MCF 10A (cell line): ENCODE measurements at regions not wholly inside any gene's neighbourhood (a gene's known extent, or its start where the extent isn't known, plus 50 kb on each side); places are given as distances from the start of the nearest gene placed in this dataset.

Experiments
- BruUV-seq: library from RNA; stranded (reverse); fragments of 400-500 nt; replicated peaks from 2 replicates; lab custom pipeline; 2021; lab: Mats Ljungman, UMichigan
- CTCF ChIA-PET: fragments of 300-600 bp; sonication (Branson Sonifier 250); formaldehyde crosslinking; extraction: SDS; loops from one replicate; lab custom pipeline; 2021; ENCODE audit warnings: antibody characterized with exemption, inconsistent platforms; lab: Yijun Ruan, JAX
- POLR2A ChIA-PET: fragments of 300-600, 350-650 bp; sonication (Branson Sonifier 250); formaldehyde crosslinking; extraction: SDS; loops from one replicate; lab custom pipeline; 2020; ENCODE audit warnings: antibody characterized with exemption, inconsistent platforms; lab: Yijun Ruan, JAX
- DNase-seq: peaks from one replicate; pipeline ENCODE4 v3.0.0-alpha.2; 2018; ENCODE audit not compliant: unreplicated experiment
- H3K27ac Mint-ChIP-seq: one replicate; pipeline ENCODE4 v1.8.0; 2022; ENCODE audit warnings: mild to moderate bottlenecking, low read depth, mixed read lengths; ENCODE audit not compliant: unreplicated experiment
- H3K27me3 Mint-ChIP-seq: one replicate; pipeline ENCODE4 v1.8.0; 2022; ENCODE audit warnings: mixed read lengths; ENCODE audit not compliant: insufficient read depth, unreplicated experiment
- H3K36me3 Mint-ChIP-seq: one replicate; pipeline ENCODE4 v1.8.0; 2022; ENCODE audit warnings: mild to moderate bottlenecking, moderate library complexity, mixed read lengths; ENCODE audit not compliant: insufficient read depth, unreplicated experiment
- H3K4me1 Mint-ChIP-seq: one replicate; pipeline ENCODE4 v1.8.0; 2022; ENCODE audit warnings: mixed read lengths; ENCODE audit not compliant: insufficient read depth, unreplicated experiment
- H3K4me3 Mint-ChIP-seq: one replicate; pipeline ENCODE4 v1.8.0; 2022; ENCODE audit warnings: mild to moderate bottlenecking, moderate library complexity, mixed read lengths; ENCODE audit not compliant: unreplicated experiment
- H3K9me3 Mint-ChIP-seq: one replicate; pipeline ENCODE4 v1.8.0; 2022; ENCODE audit warnings: mixed read lengths; ENCODE audit not compliant: unreplicated experiment
- intact Hi-C: fragments of 100-400 bp; cut with micrococcal nuclease; formaldehyde crosslinking; loops from 2 replicates; pipeline ENCODE4 v1.14.1; 2022
- TF ChIP-seq, protein P1 (sequence below): fragments of 200-600 bp; IDR thresholded peaks from one replicate; pipeline ENCODE4 v1.8.0; 2022; ENCODE audit warnings: antibody characterized with exemption, mild to moderate bottlenecking; ENCODE audit not compliant: unreplicated experiment

DNA sequence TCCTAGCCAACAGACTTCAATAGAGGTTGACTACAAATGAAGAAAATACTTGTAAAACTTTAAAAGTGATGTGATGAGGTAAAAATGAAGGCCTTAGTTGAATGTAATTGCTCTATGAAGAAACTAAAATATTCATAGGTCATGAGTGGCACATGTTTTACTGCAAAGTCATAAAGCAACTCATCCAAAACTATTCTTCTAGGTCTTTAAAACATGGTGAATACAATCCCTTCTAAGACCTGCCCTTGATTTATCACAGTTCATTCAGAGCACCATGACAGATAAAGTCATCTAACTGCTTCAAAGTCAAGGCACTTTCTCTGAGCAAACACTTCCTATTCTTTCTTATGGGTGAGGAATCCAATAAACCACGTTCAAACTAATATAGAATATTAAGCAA, 713.5 kb downstream of the SORCS1 start:
- BruUV-seq = no TSS peak
- Mint-ChIP-seq H3K27ac (no peak overlapping the region), H3K4me3 (no peak overlapping the region), H3K4me1 (no peaks in the 10 kb centered on the region), H3K27me3 (no peaks in the 10 kb centered on the region), H3K9me3 (no peaks in the 10 kb centered on the region), H3K36me3 (no peaks in the 10 kb centered on the region)
- POLR2A ChIA-PET = no interaction called here
- TF ChIP-seq, protein P1, sequence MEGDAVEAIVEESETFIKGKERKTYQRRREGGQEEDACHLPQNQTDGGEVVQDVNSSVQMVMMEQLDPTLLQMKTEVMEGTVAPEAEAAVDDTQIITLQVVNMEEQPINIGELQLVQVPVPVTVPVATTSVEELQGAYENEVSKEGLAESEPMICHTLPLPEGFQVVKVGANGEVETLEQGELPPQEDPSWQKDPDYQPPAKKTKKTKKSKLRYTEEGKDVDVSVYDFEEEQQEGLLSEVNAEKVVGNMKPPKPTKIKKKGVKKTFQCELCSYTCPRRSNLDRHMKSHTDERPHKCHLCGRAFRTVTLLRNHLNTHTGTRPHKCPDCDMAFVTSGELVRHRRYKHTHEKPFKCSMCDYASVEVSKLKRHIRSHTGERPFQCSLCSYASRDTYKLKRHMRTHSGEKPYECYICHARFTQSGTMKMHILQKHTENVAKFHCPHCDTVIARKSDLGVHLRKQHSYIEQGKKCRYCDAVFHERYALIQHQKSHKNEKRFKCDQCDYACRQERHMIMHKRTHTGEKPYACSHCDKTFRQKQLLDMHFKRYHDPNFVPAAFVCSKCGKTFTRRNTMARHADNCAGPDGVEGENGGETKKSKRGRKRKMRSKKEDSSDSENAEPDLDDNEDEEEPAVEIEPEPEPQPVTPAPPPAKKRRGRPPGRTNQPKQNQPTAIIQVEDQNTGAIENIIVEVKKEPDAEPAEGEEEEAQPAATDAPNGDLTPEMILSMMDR = no peak
- no peak for DNase-seq
- intact Hi-C loops = no loop called here
- CTCF ChIA-PET = no interaction called here

DNA sequence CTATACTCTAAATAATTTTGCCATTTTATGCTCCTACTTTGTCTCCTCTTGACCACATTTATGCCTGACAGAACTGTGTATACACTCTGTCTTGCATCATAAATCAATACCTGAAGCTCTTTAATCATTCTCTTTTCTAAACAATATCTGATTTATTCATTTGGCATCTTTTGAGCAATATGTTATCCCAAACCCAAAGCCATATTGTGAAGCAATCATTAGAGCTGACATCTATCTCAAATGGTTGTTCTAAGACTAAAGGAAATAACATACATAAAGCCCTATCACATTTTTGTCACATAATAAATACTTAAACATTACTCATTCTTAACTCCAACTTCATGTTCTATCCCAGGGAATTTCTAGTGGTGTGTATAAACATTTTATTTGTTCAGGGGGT, 717.6 kb downstream of the SORCS1 start:
- TF ChIP-seq, protein P1 = no peak
- no peaks in the 10 kb centered on the region for H3K36me3 Mint-ChIP-seq
- BruUV-seq = no TSS peak
- ChIA-PET CTCF (interaction anchor here (0.6 kb wide), 1 partner anchor 142 kb away, joined by 3 read pairs; no protein-coding TSS in a partner anchor), POLR2A (no interaction called here)
- H3K4me3 Mint-ChIP-seq = no peak overlapping the region
- H3K9me3 Mint-ChIP-seq = no peaks in the 10 kb centered on the region
- no peak overlapping the region for H3K27ac Mint-ChIP-seq
- H3K27me3 Mint-ChIP-seq = no peaks in the 10 kb centered on the region
- intact Hi-C loops = no loop called here
- no peak for DNase-seq
- H3K4me1 Mint-ChIP-seq = no peaks in the 10 kb centered on the region

DNA sequence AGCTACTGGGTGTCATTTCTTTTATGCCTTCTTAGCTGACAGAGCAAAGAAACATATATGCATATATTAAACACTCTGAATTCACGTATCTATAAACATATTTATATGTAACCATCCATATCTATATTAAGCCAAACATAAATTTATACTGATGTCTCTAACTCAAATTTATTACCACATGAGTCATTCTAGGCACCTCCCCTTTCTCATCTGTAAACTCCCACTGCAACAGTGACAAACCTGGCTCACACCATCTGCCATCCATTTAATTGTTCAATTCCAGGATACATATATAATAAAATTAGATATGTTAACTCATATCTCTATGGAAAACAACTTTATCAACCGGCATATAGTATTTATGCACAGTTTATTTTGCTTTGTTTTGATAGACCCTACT, 722.3 kb downstream of the SORCS1 start:
- H3K27ac Mint-ChIP-seq = no peak overlapping the region
- no peaks in the 10 kb centered on the region for H3K9me3 Mint-ChIP-seq
- BruUV-seq = no TSS peak
- intact Hi-C loops = no loop called here
- CTCF ChIA-PET = interaction anchor here (1.3 kb wide), 1 partner anchor 15 kb away, joined by 5 read pairs; no protein-coding TSS in a partner anchor
- POLR2A ChIA-PET = interaction anchor here (1.4 kb wide), 1 partner anchor 36 kb away, joined by 3 read pairs; no protein-coding TSS in a partner anchor
- H3K4me1 Mint-ChIP-seq = peaks cover 14% of the 10 kb centered on the region
- peak; percentile 23 for DNase-seq
- H3K4me3 Mint-ChIP-seq = no peak overlapping the region
- H3K27me3 Mint-ChIP-seq = no peaks in the 10 kb centered on the region
- no peaks in the 10 kb centered on the region for H3K36me3 Mint-ChIP-seq
- TF ChIP-seq, protein P1 = no peak

DNA sequence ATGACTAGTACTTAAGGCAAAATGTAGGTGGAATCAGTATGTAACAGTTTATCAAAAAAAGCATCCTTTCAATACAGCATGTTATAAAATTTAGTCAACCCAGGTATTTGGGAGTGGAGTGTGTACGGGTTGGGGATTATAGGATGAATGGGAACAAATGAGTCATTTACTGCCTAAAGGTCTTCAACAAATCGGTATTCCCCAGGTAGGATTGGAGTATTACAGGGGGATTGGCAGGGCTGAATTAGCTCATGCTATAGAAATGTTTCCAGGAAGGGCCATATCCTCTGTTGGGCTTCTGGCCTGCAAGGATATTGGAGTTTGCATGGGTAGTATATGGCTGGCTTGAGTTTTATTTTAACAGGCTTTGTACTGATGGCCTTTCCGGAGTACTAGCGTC, 723.7 kb downstream of the SORCS1 start:
- Mint-ChIP-seq H3K36me3 (no peaks in the 10 kb centered on the region), H3K9me3 (no peaks in the 10 kb centered on the region), H3K27ac (peak overlapping the region; percentile 86), H3K27me3 (no peaks in the 10 kb centered on the region), H3K4me1 (peaks cover 17% of the 10 kb centered on the region), H3K4me3 (no peak overlapping the region)
- intact Hi-C loops = no loop called here
- CTCF ChIA-PET = interaction anchor here (1.0 kb wide), 1 partner anchor 131 kb away, joined by 3 read pairs; no protein-coding TSS in a partner anchor
- TF ChIP-seq, protein P1 = no peak
- POLR2A ChIA-PET = interaction anchor here (0.7 to 2.6 kb wide), 4 partner anchors 17 to 114 kb away, joined by 3 to 7 read pairs (median 3); no protein-coding TSS in a partner anchor
- no TSS peak for BruUV-seq
- peak; percentile 74 for DNase-seq
